Activated naive CD4-positive, alpha-beta T cell treated with anti-CD3 and anti-CD28 coated beads for 36 hours (primary cell): ENCODE measurements at regions not wholly inside any gene's neighbourhood (a gene's known extent, or its start where the extent isn't known, plus 50 kb on each side); places are given as distances from the start of the nearest gene placed in this dataset.
A peak's percentile ranks its signal among the peaks of the same experiment; 100 is the strongest.

Experiments
- CTCF ChIA-PET: fragments of 350-600 bp; sonication (Branson Sonifier 250); formaldehyde crosslinking; loops from one replicate; lab custom pipeline; 2021; ENCODE audit warnings: antibody characterized with exemption; lab: Charles Lee
- DNase-seq: peaks from one replicate; pipeline ENCODE4 v3.0.0-alpha.2; 2020
- H3K27ac Mint-ChIP-seq: one replicate; pipeline ENCODE4 v1.8.0; 2021; ENCODE audit warnings: mild to moderate bottlenecking, mixed read lengths
- H3K27me3 Mint-ChIP-seq: one replicate; pipeline ENCODE4 v1.8.0; 2021; ENCODE audit warnings: low read depth, mixed read lengths
- H3K36me3 Mint-ChIP-seq: one replicate; pipeline ENCODE4 v1.8.0; 2021; ENCODE audit warnings: low read depth, mixed read lengths
- H3K4me1 Mint-ChIP-seq: one replicate; pipeline ENCODE4 v1.8.0; 2021; ENCODE audit warnings: low read depth, mixed read lengths
- H3K4me3 Mint-ChIP-seq: one replicate; pipeline ENCODE4 v1.8.0; 2021; ENCODE audit warnings: mild to moderate bottlenecking, moderate library complexity, mixed read lengths
- H3K9me3 Mint-ChIP-seq: one replicate; pipeline ENCODE4 v1.8.0; 2021; ENCODE audit warnings: mixed read lengths
- intact Hi-C: fragments of 100-400 bp; cut with micrococcal nuclease; formaldehyde crosslinking; loops from one replicate; pipeline ENCODE4 v1.15.1; 2023

DNA sequence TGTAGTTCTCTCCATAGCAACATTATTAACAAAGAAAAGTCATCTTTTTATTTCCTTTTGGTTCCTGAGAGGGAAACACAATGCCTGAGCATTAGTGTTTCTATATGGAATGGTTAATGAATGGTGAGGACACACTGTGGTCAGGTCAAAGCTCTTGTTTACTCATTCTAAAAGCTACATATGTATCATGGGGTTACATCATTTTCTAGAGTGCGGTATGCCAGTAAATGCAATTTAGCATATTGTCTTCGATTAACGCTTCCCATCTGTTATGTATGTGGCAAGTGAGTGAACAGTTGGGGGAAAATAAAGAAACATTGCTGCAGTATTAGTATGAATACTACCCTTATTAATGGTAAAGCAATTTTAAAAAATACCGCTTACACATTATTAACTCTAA, 1152.2 kb upstream of the SPRY2 start:
- CTCF ChIA-PET = interaction anchor here (0.7 kb wide), 1 partner anchor 534 kb away, joined by 3 read pairs; no protein-coding TSS in a partner anchor
- DNase-seq = no peak
- H3K4me1 Mint-ChIP-seq = no peaks in the 10 kb centered on the region
- no peak overlapping the region for H3K27ac Mint-ChIP-seq
- H3K27me3 Mint-ChIP-seq = no peaks in the 10 kb centered on the region
- H3K4me3 Mint-ChIP-seq = no peak overlapping the region
- intact Hi-C loops = no loop called here
- peaks cover 12% of the 10 kb centered on the region for H3K9me3 Mint-ChIP-seq
- H3K36me3 Mint-ChIP-seq = no peaks in the 10 kb centered on the region

DNA sequence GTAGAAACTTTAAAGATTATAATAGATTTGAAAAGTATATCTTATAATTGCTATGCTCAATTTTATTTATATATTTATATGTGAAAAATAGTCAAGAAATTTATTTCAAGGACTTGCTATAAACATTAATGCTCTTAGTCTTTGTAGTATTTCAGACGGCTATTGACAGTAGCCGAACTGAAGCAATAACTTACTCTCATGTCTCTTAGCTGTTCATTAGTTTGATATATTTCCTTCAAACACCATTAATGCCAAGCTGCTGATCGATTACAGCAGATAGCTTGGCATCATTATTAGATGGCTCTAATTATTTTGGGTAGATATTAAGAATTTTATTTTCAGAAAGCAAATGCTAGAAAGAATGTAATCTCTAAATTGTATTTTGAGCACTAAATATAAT, 1151.5 kb upstream of the SPRY2 start:
- H3K4me3 Mint-ChIP-seq = no peak overlapping the region
- CTCF ChIA-PET = no interaction called here
- no peak for DNase-seq
- intact Hi-C loops = no loop called here
- no peaks in the 10 kb centered on the region for H3K27me3 Mint-ChIP-seq
- peaks cover 11% of the 10 kb centered on the region for H3K9me3 Mint-ChIP-seq
- H3K27ac Mint-ChIP-seq = no peak overlapping the region
- no peaks in the 10 kb centered on the region for H3K4me1 Mint-ChIP-seq
- H3K36me3 Mint-ChIP-seq = no peaks in the 10 kb centered on the region

DNA sequence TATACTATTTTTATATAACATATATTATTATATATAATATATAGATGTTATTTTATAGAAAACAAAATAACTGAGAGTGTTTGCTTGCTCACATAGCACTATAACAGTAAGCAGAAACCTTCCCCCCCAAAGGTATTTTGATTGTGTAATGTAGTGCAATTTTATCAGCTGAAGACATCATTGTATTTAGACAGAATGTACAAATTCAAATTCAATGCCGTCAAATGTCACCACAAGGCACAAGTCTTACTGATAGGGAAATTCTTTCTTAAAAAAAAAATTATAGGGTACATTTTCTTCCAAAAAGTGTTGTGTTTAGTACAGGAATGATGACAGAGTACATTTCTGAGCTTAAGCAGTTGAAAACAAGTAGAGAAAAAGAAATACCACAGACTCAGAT, 1147.1 kb upstream of the SPRY2 start:
- CTCF ChIA-PET = interaction anchor here (1.1 kb wide), 1 partner anchor 16 kb away, joined by 3 read pairs; no protein-coding TSS in a partner anchor
- H3K9me3 Mint-ChIP-seq = peaks cover under 1% of the 10 kb centered on the region
- no peaks in the 10 kb centered on the region for H3K27me3 Mint-ChIP-seq
- H3K4me3 Mint-ChIP-seq = no peak overlapping the region
- intact Hi-C loops = no loop called here
- H3K4me1 Mint-ChIP-seq = no peaks in the 10 kb centered on the region
- no peak for DNase-seq
- no peak overlapping the region for H3K27ac Mint-ChIP-seq
- H3K36me3 Mint-ChIP-seq = no peaks in the 10 kb centered on the region

DNA sequence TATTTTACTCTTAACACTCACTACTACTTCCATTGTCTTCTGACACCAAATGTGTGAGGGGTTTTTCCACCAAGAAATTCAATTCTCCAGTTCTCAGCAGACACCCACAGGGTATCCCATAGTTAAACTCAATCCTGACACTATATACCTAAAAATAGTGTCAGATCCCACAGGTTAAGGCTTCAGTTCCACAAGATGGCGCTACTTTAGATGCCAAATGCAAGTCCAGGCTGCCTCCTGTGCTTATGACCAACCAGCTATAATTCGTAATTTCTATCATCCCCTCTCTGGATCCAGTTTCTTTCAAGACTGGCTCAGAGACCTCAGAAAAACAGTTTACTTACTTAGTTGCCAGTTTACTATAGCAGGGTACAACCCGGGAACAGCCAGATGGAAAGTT, 1146.2 kb upstream of the SPRY2 start:
- H3K9me3 Mint-ChIP-seq = no peaks in the 10 kb centered on the region
- intact Hi-C loops = no loop called here
- H3K36me3 Mint-ChIP-seq = no peaks in the 10 kb centered on the region
- H3K4me1 Mint-ChIP-seq = no peaks in the 10 kb centered on the region
- H3K4me3 Mint-ChIP-seq = no peak overlapping the region
- no peaks in the 10 kb centered on the region for H3K27me3 Mint-ChIP-seq
- no peak overlapping the region for H3K27ac Mint-ChIP-seq
- DNase-seq = peak; percentile 4
- CTCF ChIA-PET = interaction anchor here (1.3 kb wide), 1 partner anchor 81 kb away, joined by 4 read pairs; no protein-coding TSS in a partner anchor

DNA sequence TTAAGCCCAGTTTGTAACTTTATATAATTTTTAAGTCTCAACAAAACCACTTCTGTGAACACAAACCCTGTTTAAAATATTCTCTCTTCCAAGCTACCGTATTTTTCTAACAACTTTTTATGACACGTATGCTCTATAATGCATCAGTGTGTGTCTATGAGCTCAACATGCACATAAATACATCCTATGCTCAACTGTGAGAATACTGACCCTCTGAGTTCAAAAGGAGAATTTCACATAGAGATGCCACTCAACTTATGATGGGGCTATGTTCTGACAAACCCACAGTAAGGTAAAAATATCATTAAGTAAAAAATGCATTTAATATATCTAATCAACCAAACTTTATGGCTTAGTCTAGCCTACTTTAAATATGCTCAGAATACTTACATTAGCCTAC, 1139.7 kb upstream of the SPRY2 start:
- H3K27ac Mint-ChIP-seq = no peak overlapping the region
- no peaks in the 10 kb centered on the region for H3K36me3 Mint-ChIP-seq
- no peaks in the 10 kb centered on the region for H3K4me1 Mint-ChIP-seq
- no peaks in the 10 kb centered on the region for H3K27me3 Mint-ChIP-seq
- intact Hi-C loops = no loop called here
- CTCF ChIA-PET = interaction anchor here (0.5 to 0.7 kb wide), 2 partner anchors 29 to 354 kb away, joined by 4 to 5 read pairs; no protein-coding TSS in a partner anchor
- peaks cover 4% of the 10 kb centered on the region for H3K9me3 Mint-ChIP-seq
- H3K4me3 Mint-ChIP-seq = no peak overlapping the region
- DNase-seq = no peak

DNA sequence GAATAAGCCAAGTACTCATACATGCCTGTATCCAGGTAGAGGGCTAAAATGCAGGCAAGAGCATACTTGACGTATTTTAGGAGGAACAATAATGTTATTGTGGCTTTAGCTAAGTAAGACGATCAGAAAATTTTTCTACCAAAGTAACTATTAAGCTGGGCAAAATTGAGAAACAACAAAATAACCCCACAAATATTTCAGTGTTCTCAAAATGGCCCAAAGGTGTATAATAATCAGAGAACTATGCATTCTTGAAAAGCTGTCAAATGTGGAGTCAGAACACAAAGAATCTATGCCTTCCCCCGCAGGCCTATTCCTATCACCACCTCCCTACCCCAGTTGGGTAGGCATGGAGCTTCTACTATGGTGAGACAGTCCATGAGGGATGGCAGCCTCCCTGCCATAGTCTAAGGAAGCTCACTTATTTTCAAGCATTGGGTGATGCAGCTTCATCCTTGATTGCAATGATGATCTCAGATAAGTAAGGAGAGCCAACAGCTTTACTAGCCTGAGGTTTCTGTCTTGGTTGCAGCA, 1132.5 kb upstream of the SPRY2 start:
- Mint-ChIP-seq H3K4me3 (no peak overlapping the region), H3K9me3 (peaks cover 13% of the 10 kb centered on the region), H3K4me1 (no peaks in the 10 kb centered on the region), H3K27ac (no peak overlapping the region), H3K27me3 (no peaks in the 10 kb centered on the region), H3K36me3 (no peaks in the 10 kb centered on the region)
- CTCF ChIA-PET = no interaction called here
- DNase-seq = no peak
- intact Hi-C loops = no loop called here

DNA sequence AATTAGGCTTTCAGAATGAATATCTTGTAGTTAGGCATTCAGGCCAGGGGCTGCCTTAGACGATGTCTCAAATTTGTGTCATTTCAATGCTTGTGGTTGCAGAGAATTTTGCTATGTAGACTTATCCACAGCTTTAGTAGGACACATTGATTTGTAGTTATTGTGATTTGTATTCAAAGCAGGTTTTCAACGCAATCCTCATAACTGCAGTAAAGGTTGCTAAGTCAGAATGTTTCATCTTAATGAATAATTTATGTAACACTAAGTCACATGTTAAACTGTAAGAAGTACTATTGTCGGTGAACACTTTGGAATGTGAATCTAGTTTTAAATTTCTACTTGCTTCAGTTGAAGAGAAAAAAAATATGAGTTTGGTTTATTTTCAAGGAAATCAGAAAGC, 1117.2 kb upstream of the SPRY2 start:
- CTCF ChIA-PET = no interaction called here
- no peak for DNase-seq
- H3K4me3 Mint-ChIP-seq = no peak overlapping the region

DNA sequence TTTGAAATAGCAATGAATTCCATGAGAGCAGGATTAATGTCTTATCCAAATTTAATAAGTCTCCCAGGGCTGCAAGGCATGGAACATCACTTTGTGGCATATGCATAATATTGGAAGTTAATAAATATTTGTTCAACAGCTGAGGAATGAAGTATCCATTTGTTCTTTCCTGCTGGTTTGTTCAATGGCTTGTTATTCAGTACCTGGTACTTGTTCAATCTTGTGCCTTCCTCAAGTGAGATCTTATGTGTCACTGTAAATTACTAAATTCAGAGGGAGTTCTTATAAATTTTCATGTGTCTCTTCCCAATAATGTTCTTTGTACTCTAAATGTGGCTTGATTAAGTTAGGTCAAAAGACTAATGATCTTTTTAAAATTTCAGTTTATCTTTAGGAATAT, 1105.5 kb upstream of the SPRY2 start:
- H3K27me3 Mint-ChIP-seq = no peaks in the 10 kb centered on the region
- no peaks in the 10 kb centered on the region for H3K36me3 Mint-ChIP-seq
- no peaks in the 10 kb centered on the region for H3K4me1 Mint-ChIP-seq
- CTCF ChIA-PET = no interaction called here
- intact Hi-C loops = no loop called here
- H3K9me3 Mint-ChIP-seq = no peaks in the 10 kb centered on the region
- no peak for DNase-seq
- H3K27ac Mint-ChIP-seq = no peak overlapping the region
- no peak overlapping the region for H3K4me3 Mint-ChIP-seq

More for the DNA sequence above, 1117.2 kb upstream of the SPRY2 start:
- intact Hi-C loops = no loop called here
- Mint-ChIP-seq H3K27me3 (no peaks in the 10 kb centered on the region), H3K4me1 (no peaks in the 10 kb centered on the region), H3K27ac (no peak overlapping the region), H3K36me3 (no peaks in the 10 kb centered on the region), H3K9me3 (peaks cover 20% of the 10 kb centered on the region)

DNA sequence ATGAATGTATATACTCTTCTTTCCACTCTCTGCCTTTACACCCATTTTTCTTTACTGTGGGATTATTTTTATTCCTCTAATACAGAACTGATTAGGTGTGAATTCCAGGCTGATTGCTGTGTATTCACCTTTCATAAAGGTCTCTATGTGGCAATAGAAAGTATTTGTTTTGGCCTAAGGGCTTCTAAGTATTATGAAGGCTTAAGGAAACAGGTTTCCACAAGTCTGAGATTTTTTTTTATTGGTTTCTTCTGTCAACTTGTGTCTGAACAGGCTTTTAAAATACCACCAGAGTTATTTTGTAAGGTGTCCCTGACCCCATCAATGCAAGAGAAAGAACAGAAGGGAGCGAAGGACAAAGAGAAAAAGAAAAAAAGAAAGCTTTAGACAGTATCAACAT, 1102.0 kb upstream of the SPRY2 start:
- Mint-ChIP-seq H3K27me3 (no peaks in the 10 kb centered on the region), H3K9me3 (no peaks in the 10 kb centered on the region), H3K4me1 (no peaks in the 10 kb centered on the region), H3K36me3 (no peaks in the 10 kb centered on the region), H3K4me3 (no peak overlapping the region), H3K27ac (no peak overlapping the region)
- DNase-seq = no peak
- intact Hi-C loops = no loop called here
- CTCF ChIA-PET = no interaction called here

DNA sequence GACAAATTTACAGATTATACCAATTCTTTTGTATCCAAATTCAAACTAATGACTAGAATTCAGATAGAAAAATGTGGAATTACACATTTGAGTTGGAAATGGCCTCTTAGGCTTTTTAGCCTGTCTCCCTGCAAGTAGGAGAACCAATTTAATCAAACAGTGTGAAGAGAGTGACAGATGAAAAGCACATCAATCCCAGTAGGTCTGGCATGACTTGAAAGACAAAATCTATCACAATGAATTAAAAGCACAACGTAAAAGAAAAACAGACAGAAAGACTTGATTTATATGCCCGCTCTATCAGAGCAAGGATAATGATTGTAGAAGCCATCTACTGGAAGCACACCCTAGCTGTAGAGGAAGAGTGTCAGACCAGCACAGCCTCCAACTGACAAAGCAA, 1084.4 kb upstream of the SPRY2 start:
- no peak for DNase-seq
- H3K4me1 Mint-ChIP-seq = no peaks in the 10 kb centered on the region
- H3K9me3 Mint-ChIP-seq = peaks cover 7% of the 10 kb centered on the region
- CTCF ChIA-PET = no interaction called here
- intact Hi-C loops = no loop called here
- no peaks in the 10 kb centered on the region for H3K36me3 Mint-ChIP-seq
- no peak overlapping the region for H3K4me3 Mint-ChIP-seq
- no peaks in the 10 kb centered on the region for H3K27me3 Mint-ChIP-seq
- no peak overlapping the region for H3K27ac Mint-ChIP-seq

DNA sequence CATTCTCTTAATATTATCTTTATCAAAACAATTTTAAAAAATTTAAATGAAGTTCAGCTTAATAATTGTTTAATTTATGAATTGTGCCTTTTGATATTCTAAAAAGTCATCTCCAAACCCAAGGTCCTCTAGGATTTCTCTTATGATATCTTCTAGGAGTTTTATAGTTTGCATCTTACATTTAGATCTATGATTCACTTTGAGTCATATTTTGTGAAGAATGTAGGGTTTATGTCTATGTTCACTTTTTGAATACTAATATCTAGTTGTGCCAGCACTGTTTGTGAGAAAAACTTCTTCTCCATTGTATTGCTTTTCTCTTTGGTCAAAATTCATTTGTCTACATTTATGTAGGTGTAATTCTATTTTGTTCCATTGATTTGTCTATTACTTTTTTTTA, 1068.4 kb upstream of the SPRY2 start:
- no peak overlapping the region for H3K4me3 Mint-ChIP-seq
- no peak overlapping the region for H3K27ac Mint-ChIP-seq
- H3K27me3 Mint-ChIP-seq = no peaks in the 10 kb centered on the region
- H3K36me3 Mint-ChIP-seq = no peaks in the 10 kb centered on the region
- H3K4me1 Mint-ChIP-seq = no peaks in the 10 kb centered on the region
- H3K9me3 Mint-ChIP-seq = peaks cover 8% of the 10 kb centered on the region
- no peak for DNase-seq
- intact Hi-C loops = no loop called here
- CTCF ChIA-PET = no interaction called here

DNA sequence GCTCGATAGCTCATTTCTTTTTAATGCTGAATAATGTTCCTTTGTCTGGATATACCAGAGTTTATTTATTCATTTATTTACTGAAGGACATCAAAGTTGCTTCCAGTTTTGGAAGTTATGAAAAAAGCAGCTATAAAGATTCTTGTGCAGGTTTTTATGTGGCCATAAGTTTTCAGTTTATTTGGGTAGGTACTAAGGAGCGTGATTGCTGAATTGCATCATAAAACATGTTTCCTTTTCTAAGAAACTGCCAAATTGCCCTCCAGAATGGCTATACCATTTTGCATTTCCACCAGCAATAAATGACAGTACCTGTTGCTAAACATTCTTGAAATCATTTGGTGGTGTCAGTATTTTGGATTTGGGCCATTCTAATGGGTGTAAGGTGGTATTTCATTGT, 1067.7 kb upstream of the SPRY2 start:
- Mint-ChIP-seq H3K27ac (no peak overlapping the region), H3K36me3 (no peaks in the 10 kb centered on the region), H3K27me3 (no peaks in the 10 kb centered on the region), H3K4me3 (no peak overlapping the region), H3K4me1 (no peaks in the 10 kb centered on the region), H3K9me3 (peaks cover 8% of the 10 kb centered on the region)
- CTCF ChIA-PET = no interaction called here
- no peak for DNase-seq
- intact Hi-C loops = no loop called here

DNA sequence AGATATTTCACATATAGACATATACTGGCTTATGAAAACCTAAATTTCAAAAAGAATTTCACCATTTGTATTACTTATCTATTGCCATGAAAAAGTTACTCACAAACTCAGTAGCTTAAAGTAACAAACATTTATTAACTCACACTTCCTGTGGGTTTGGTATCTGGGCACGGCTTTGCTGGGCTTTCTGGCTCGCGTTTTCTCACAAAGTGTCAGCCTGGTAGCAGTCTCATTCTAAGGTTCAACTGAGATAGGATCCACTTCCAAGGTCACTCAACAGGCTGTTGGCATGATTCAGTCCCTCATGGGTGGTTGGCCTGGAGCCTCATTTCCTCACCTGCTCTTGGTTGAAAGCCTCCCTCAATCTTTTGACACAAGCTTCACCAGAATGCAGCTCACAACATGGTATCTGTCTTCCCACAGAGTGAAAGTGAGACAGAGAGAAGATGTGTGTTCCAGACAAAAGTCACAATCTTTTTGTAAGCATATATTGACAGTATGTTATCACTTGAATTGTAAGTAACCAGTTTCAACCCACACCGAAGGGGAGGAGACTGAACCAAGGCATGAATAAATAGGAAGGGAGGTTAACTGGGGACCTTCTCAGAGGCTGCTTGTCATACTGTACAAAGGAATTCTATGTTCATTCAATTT, 1065.8 kb upstream of the SPRY2 start:
- no peaks in the 10 kb centered on the region for H3K27me3 Mint-ChIP-seq
- H3K27ac Mint-ChIP-seq = no peak overlapping the region
- CTCF ChIA-PET = no interaction called here
- no peak for DNase-seq
- intact Hi-C loops = no loop called here
- no peaks in the 10 kb centered on the region for H3K36me3 Mint-ChIP-seq
- no peaks in the 10 kb centered on the region for H3K4me1 Mint-ChIP-seq
- no peak overlapping the region for H3K4me3 Mint-ChIP-seq
- peaks cover 8% of the 10 kb centered on the region for H3K9me3 Mint-ChIP-seq
